HL-60 (cell line): ENCODE measurements at regions not wholly inside any gene's neighbourhood (a gene's known extent, or its start where the extent isn't known, plus 50 kb on each side); places are given as distances from the start of the nearest gene placed in this dataset.

ENCODE experiments used
- GABPA ChIP-seq: IDR thresholded peaks from 2 replicates; pipeline ENCODE4 v1.6.1; 2012; ENCODE audit warnings: low read depth
- POLR2AphosphoS5 ChIP-seq: IDR thresholded peaks from 2 replicates; pipeline ENCODE4 v1.6.1; 2012; ENCODE audit warnings: low read depth
- REST ChIP-seq: IDR thresholded peaks from 2 replicates; pipeline ENCODE4 v1.6.1; 2012; ENCODE audit warnings: low read depth; ENCODE audit not compliant: insufficient replicate concordance
- SPI1 ChIP-seq: IDR thresholded peaks from 2 replicates; pipeline ENCODE4 v1.6.1; 2012; ENCODE audit warnings: low read depth, mild to moderate bottlenecking, borderline replicate concordance
- TF ChIP-seq, protein P1 (sequence below): IDR thresholded peaks from one replicate; pipeline ENCODE4 v1.5.1; 2011; ENCODE audit warnings: low read length, control low read depth, inconsistent platforms; ENCODE audit not compliant: insufficient read depth

DNA sequence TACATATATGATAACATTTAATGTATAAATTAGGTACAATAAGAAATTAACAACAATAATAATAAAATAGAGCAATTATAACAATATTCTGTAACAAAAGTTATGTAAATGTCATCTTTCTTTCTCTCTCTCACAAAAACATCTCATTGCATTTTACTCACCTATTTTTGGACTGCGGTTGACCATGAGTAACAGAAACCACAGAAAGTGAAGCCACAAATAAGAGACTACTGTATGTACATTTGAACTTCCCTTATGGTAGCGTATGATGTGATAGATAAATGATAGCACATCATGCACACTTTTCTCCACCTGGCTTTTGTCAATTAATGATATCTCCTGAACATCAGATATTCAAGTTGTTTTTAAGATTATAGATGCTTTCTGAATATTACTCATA, 80.5 kb downstream of the HNRNPD start:
- TF ChIP-seq, protein P1, sequence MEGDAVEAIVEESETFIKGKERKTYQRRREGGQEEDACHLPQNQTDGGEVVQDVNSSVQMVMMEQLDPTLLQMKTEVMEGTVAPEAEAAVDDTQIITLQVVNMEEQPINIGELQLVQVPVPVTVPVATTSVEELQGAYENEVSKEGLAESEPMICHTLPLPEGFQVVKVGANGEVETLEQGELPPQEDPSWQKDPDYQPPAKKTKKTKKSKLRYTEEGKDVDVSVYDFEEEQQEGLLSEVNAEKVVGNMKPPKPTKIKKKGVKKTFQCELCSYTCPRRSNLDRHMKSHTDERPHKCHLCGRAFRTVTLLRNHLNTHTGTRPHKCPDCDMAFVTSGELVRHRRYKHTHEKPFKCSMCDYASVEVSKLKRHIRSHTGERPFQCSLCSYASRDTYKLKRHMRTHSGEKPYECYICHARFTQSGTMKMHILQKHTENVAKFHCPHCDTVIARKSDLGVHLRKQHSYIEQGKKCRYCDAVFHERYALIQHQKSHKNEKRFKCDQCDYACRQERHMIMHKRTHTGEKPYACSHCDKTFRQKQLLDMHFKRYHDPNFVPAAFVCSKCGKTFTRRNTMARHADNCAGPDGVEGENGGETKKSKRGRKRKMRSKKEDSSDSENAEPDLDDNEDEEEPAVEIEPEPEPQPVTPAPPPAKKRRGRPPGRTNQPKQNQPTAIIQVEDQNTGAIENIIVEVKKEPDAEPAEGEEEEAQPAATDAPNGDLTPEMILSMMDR = no peak
- TF ChIP-seq POLR2AphosphoS5 = no peak; the same call in 1 of the 2 replicates
- no peak; the same call in 1 of the 2 replicates for TF ChIP-seq SPI1
- no peak for TF ChIP-seq REST
- no peak for TF ChIP-seq GABPA
